GM18873 (cell line): ENCODE measurements at regions not wholly inside any gene's neighbourhood (a gene's known extent, or its start where the extent isn't known, plus 50 kb on each side); places are given as distances from the start of the nearest gene placed in this dataset.

Experiments used
- ATAC-seq: cut with Tn5 transposase; IDR thresholded peaks from one replicate; pipeline ENCODE4 v1.9.1; 2021; ENCODE audit warnings: mild to moderate bottlenecking, moderate library complexity, moderate number of reproducible peaks; ENCODE audit not compliant: unreplicated experiment, low FRiP score

DNA sequence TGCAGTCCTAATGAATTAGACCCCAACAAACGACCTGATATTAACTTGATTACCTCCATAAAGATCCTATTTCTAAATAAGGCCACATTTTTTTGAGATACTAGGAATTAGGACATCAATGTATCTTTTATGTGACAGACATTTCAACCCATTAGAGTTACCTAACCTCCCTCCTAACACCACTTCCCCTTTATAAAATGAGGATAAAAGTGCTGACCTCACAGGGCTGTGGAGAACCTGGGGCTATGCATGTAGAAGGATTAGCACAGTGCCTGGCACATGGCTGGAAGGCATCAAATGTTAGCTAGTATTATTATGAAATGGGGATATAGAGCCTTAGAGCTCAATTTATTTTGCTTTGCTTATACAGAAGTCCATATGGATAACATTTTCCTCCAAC, 53.5 kb upstream of the LRRN1 start:
- no peak for ATAC-seq

DNA sequence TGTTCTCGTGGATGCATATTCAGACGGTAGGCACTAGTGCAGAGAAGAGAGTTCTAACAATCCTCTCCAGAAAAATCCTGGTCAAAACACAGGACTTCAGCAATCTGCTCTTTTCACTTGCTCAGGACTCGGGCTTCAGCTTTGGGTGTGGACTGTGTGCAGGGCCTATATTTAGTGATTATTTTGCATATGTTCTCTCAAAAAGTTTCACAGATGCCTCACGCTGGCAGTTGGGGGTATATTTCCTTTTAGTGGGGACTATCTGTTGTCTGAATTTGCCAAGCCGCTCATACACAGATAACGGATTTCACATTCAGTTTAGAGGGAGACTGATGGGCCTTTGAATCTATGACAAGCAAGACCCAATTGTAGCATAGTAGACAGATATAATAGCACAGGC, 54.4 kb upstream of the LRRN1 start:
- no peak for ATAC-seq

GRCh38 chr3:3743754-3744153, 55.5 kb upstream of the LRRN1 start:
- no peak for ATAC-seq

DNA sequence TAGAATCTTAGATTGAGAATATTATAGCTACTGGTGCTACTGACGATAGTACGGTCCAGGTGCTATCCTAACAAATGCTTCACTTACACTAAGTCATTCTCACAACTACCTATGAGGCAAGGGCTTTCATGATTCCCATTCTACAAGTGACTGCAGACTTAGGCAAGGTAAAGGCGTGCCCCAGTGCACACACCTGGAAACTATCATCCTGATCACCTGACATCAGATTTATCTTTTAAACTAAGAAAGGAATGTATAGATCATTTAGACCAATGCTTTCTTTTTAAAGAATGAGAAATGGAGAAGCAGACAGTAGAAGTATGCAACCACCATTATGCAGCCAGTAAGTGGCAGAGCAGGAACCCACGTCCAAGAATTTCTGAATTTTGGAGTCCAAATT, 59.2 kb upstream of the LRRN1 start:
- no peak for ATAC-seq

DNA sequence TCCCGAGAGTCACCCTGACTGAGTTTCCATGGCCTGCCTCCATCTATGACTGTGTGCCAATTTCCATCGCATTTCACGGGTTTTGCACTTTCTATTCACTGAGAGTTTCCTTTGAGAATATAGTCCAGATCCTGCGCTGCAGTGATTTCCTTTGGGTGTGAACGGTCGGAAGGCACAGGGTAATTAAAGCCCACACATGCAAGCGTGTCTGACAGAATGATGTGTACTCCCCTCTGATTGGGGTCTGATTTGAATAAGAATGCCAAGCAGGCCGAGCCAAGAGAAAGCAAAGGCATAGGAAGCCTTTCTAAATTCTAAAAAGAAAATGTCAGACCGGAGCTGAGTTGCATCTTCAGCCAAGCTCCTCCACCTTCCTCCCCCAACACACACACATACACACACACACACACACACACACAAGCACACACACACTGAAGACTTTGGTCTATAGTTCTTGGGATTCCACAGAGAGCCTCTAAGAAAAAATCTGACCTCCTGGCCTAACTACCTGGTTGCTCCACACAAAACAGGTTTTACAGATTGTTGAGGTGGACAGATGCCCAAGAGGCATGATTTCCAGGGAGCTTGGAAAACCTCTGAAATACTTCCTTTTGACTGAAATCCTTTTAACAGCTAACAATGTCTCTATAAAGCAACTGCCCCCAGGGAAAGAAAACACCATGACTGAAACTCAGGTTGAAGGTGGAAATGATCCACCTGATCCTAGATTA, 59.7 kb upstream of the LRRN1 start:
- ATAC-seq = no peak

DNA sequence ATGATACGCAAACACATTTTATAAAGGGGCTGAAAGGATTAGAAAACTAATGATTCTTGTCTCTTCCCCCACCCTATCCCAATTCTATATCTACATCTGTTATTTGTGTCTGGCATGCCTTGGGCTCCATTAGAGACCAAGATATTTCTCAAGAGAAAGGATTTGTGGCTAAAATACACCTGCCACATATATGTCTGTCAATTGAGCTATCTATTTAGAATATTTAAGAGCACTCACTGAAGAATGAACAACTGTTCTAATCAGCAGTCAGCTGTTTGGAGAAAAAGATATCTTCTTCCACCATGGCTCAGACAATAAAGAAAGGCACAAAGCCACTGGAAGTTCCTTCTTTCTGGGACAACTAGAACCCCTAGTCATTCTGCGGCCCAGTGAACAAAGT, 61.7 kb upstream of the LRRN1 start:
- no peak for ATAC-seq

DNA sequence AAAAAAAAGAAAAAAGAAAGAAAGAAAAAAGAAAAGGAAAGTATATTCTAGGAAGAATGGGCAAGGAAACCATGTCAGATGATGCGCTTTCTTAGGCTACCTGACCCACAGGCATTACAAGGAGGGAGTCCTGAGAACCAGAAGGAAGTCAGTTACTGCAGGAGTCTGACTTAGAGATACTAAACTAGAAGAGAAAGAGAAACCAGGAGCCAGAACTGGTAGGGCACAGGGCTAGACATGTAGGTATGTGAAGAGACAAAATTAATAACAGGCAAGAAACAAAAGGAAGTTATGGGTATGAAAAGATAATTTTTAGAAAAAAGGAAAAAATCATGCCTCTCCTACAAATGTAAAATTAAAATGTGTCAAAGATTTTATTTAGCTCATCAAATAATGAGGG, 63.3 kb upstream of the LRRN1 start:
- no peak for ATAC-seq

- no peak for ATAC-seq
Observed at GRCh38 chr3:3734881-3735280, 64.3 kb upstream of the LRRN1 start.

GRCh38 chr3:3729261-3729660, 70.0 kb upstream of the LRRN1 start:
- ATAC-seq = no peak

GRCh38 chr3:3726549-3726948, 72.7 kb upstream of the LRRN1 start:
- no peak for ATAC-seq

DNA sequence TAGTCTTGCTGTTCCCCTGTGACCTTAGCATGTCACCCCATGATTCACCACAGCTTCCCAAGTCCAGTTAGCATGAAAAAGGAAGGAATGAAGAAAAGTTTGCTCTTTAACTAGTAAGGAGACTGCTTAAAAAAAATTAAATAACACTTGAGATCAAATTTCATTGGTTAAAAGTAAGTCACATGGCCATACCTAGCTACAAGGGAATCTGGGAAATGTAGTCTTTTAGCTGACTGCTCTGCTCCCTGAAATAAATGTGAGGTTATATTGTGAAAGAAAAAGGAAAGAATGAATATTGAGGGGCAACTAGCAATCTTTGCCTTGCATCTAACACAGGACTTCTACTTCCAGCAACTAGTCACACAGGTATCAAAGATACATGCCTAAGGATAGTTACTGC, 84.7 kb upstream of the LRRN1 start:
- ATAC-seq = no peak

DNA sequence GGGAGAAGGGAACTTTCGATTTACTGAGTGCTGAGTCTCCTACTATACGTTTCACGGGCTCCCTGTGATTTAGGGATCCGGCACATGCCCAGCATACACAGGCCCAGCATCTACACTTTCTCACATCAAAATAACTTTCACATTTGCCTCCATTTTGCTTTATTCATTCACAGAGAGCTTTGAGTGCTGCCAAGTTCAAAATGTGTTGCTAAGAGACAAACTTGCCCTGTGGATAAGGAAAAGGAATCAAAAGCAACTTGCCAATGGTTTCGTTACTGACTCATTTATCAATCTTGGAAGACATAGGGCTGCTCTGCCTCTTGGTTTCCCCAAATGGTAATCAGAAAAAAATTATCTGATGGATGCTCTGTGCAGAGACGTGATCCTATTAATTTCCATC, 86.3 kb upstream of the LRRN1 start:
- no peak for ATAC-seq

- ATAC-seq = no peak
Observed at GRCh38 chr3:3708769-3709115, 90.5 kb upstream of the LRRN1 start.

- no peak for ATAC-seq
Observed at GRCh38 chr3:3707858-3708768, 91.1 kb upstream of the LRRN1 start.

DNA sequence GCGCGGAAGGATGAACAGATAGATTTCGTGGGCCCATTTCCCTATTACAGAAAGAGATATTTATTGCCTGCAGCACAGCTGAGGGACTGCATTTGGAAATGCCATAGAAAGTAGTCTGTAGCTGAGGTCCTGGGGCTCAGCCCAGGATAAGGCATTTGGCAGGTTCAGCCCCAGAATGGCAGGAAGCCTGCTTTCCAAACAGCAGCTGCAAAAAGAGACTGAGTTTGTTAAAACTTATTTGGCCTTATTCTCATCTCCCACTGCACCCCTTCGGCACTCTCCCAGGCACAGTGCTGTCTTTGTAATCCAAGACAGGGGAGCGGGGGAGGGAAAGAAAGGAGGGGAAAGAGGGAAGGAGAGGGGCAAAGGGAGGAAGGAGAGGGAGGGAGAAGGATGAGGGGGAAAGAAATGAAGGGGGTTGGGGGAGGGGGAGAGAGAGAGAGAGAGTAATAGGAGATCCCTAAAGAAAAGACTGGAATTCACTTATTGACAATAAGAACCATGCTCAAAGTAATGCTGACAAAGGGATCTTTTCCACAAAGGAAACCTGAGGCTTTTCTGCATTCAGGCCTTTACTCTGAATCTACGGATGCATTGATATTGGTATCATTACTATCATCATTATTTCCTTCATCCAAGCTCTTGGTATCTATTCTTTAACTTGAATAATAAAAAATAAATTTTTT, 94.0 kb upstream of the LRRN1 start:
- ATAC-seq = no peak

DNA sequence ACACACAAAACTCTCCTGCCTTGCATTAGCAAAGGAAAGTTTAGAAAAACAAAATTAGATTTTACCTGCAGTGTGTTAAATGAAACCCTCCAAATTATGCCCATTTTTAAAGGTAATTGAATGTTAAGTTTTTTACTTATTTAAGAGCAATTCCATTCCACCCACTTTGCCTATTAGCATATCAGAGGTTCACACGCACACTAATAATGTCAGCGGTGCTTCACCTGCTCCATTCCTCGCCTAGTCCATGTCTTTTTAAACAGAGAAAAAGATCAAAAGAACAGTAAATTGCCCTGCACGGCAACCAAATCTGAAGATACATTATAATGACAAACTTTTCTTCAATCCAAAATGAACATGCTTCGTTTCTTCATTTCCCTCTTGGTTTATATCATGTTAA, 97.3 kb upstream of the LRRN1 start:
- ATAC-seq = no peak

DNA sequence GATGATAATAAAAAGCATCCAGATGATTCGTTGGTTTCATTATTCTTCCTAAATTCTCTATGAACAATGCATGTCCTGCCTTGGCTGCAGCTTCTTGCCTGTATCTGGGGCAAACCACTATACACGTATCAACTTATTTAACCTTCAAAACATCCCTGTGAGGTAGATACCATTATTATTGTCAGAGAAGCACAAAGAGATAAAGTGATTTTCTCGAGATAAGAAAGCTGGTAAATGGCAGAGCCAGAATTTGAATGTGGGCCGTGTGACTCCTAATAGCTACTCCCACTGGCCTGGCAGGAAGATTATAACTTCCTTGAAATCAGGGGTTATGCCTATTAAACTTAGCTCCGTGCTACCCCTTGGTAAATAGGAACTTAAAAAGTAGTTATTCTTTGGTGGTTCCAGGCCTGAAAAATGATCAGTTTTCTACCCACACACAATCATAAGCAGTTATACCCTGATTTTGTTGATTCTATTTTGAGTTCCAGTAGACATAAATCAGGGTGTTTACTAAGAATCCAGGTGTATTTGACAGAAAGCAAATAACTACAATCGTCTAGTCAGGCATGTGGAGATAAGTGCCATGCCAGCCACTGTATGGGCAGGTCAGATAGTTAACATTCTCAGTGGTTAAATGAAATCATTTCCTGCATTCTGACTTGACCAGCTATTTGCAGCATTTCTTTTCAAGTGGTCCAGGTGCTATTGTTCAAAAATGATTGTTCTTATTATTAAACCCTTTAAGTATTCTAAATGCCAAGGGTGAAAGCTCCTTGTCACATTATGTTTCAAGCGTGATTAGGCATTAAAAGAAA, 99.2 kb upstream of the LRRN1 start:
- ATAC-seq = no peak

DNA sequence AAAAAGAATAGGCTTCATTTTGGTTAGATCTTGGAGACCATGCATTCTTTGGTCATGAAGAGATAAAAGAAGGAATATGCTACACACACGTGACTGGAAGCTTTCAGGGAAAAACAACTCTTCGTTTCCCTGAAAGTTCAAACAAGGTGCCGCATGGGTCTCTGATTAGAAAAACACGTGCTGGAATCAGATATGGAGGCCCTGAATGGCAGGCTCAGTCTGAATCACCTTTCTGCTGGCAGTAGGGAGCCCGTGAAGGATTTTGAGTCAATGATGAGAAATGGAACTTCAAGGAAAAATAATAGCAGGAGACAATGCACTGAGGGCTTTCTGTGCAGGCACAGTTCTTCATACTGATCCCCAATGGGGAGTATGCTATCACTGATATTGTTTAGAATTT, 99.8 kb upstream of the LRRN1 start:
- no peak for ATAC-seq

GRCh38 chr3:3696345-3696744, 102.9 kb upstream of the LRRN1 start:
- no peak for ATAC-seq

- no peak for ATAC-seq
Observed at GRCh38 chr3:3693593-3693992, 105.6 kb upstream of the LRRN1 start.
